ENCODE measurements at regions not wholly inside any gene's neighbourhood (a gene's known extent, or its start where the extent isn't known, plus 50 kb on each side); places are given as distances from the start of the nearest gene placed in this dataset.

DNA sequence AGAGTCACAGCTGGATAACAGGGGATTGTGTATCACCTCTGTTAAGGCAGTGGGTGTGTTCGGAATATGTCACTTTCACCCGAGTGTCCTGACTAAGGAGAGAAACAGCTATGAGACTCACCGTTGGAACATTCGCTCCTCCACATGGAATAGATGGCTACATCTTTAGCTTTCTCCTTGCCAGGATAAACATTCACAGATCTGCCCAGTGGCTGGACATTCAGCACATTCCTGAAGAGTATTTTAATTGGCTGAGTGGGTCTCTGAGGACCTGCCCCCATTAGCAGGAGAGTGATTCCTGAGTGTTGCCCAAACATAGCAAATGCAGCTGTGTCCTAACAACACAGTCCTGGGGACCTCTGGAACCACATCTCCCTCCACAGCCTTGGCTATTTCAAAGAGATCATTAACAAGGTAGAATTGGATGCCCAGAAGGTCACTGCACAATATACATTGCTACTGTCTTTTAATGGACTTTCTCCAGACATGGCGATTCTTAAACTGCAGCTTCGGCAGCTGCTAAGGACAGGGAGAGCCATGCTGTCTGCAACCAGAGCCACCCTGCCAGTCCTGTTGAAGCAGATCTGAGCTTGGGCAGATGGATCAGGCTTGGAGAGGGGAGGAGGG, 435.0 kb upstream of the CADM1 start:
- Histone ChIP-seq H3K27ac (no peak overlapping the region), H3K27me3 (peaks cover 3% of the 10 kb centered on the region), H4K20me1 (ENCODE audit: low read depth) (no peaks in the 10 kb centered on the region), H3F3A (ENCODE audit: low read depth) (no peaks in the 10 kb centered on the region), H3K4me3 (no peak overlapping the region), H3K9ac (no peak overlapping the region), H3K36me3 (no peaks in the 10 kb centered on the region), H3K4me1 (no peaks in the 10 kb centered on the region), H3K4me2 (no peak overlapping the region), H3K79me2 (ENCODE audit: low read depth) (no peaks in the 10 kb centered on the region), H2AFZ (replicated peaks) (no peak overlapping the region), H3K9me3 (ENCODE audit: low read depth) (no peaks in the 10 kb centered on the region)
- H3K4me1 Mint-ChIP-seq = peaks cover 7% of the 10 kb centered on the region
- no peak for TF ChIP-seq EZH2 (IDR thresholded peaks at IDR 0.05)
- TF ChIP-seq, protein P1, sequence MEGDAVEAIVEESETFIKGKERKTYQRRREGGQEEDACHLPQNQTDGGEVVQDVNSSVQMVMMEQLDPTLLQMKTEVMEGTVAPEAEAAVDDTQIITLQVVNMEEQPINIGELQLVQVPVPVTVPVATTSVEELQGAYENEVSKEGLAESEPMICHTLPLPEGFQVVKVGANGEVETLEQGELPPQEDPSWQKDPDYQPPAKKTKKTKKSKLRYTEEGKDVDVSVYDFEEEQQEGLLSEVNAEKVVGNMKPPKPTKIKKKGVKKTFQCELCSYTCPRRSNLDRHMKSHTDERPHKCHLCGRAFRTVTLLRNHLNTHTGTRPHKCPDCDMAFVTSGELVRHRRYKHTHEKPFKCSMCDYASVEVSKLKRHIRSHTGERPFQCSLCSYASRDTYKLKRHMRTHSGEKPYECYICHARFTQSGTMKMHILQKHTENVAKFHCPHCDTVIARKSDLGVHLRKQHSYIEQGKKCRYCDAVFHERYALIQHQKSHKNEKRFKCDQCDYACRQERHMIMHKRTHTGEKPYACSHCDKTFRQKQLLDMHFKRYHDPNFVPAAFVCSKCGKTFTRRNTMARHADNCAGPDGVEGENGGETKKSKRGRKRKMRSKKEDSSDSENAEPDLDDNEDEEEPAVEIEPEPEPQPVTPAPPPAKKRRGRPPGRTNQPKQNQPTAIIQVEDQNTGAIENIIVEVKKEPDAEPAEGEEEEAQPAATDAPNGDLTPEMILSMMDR (IDR thresholded peaks at IDR 0.05) = no peak
- no peak for TF ChIP-seq EZH2phosphoT487 (IDR thresholded peaks at IDR 0.05)
- DNase-seq (ENCODE audit: low spot score) = no peak
- H3K36me3 Mint-ChIP-seq = no peaks in the 10 kb centered on the region
- H3K4me3 Mint-ChIP-seq = no peak overlapping the region
- no peaks in the 10 kb centered on the region for H3K27me3 Mint-ChIP-seq (ENCODE audit: insufficient read depth, low read depth)
- peak overlapping the region; percentile 20 for H3K27ac Mint-ChIP-seq
- no peaks in the 10 kb centered on the region for H3K9me3 Mint-ChIP-seq

DNA sequence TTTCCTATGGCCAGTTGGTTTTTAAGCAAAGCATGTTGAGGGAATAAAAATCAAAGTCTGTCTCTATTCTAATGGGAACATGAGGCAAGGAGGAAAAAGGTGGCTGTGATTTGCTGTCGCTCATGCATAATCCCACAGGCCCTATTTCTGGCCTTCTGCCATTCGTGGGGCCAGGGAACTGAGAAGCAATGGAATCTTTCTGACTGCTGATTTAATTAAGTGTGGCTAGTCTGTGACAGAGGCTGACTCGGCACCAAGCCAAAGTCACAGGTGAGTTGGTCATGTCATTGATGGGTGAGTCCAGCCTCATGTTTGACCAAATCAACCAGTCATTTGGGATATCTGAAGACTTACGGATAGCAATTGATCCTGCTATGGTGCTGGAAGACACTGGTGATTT, 429.3 kb upstream of the CADM1 start:
- no peaks in the 10 kb centered on the region for H3K36me3 Mint-ChIP-seq
- Histone ChIP-seq H3K79me2 (ENCODE audit: low read depth) (no peaks in the 10 kb centered on the region), H3K9ac (no peak overlapping the region), H3K4me1 (peaks cover 20% of the 10 kb centered on the region), H3K36me3 (no peaks in the 10 kb centered on the region), H3K27ac (no peak overlapping the region), H3K27me3 (no peaks in the 10 kb centered on the region), H3K9me3 (ENCODE audit: low read depth) (no peaks in the 10 kb centered on the region), H3F3A (ENCODE audit: low read depth) (no peaks in the 10 kb centered on the region), H3K4me3 (no peak overlapping the region), H3K4me2 (no peak overlapping the region), H4K20me1 (ENCODE audit: low read depth) (no peaks in the 10 kb centered on the region), H2AFZ (replicated peaks) (no peak overlapping the region)
- DNase-seq (ENCODE audit: low spot score) = no peak
- H3K4me3 Mint-ChIP-seq = no peak overlapping the region
- H3K9me3 Mint-ChIP-seq = no peaks in the 10 kb centered on the region
- TF ChIP-seq EZH2phosphoT487 (IDR thresholded peaks at IDR 0.05) (no peak), EZH2 (IDR thresholded peaks at IDR 0.05) (no peak)
- TF ChIP-seq, protein P1 (IDR thresholded peaks at IDR 0.05) = no peak
- H3K4me1 Mint-ChIP-seq = peaks cover 29% of the 10 kb centered on the region
- peaks cover 4% of the 10 kb centered on the region for H3K27me3 Mint-ChIP-seq (ENCODE audit: insufficient read depth, low read depth)
- H3K27ac Mint-ChIP-seq = no peak overlapping the region

DNA sequence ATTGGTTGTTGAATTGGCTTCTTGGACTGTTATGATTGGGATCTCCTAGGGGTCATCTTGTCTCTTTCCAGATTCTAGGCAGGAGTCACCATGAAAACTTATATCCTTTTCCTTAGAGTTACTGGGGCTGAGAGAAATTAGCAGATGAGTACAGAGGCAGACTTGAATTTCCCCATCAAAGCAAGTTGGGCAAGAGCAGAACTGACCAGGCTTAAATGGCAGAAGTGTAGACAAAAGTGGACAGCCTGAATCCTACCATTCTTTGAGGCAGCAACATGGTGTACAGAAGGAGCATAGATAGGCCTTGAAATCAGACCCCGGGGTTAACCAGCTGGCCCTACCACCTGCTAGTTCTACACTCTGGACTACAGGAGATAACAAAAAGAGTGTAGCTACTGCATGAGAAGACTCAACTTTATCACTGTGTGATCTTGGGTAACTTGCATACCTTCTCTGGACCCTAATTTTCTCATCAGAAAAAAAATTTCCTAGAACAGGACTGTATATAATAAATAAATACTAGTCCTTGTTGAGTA, 427.4 kb upstream of the CADM1 start:
- H2AFZ ChIP-seq (replicated peaks) = no peak overlapping the region

More for the DNA sequence above, 427.4 kb upstream of the CADM1 start:
- TF ChIP-seq, protein P1 (IDR thresholded peaks at IDR 0.05) = no peak
- TF ChIP-seq EZH2 (IDR thresholded peaks at IDR 0.05) (no peak), EZH2phosphoT487 (IDR thresholded peaks at IDR 0.05) (no peak)
- Histone ChIP-seq H3K79me2 (ENCODE audit: low read depth) (no peaks in the 10 kb centered on the region), H3F3A (ENCODE audit: low read depth) (no peaks in the 10 kb centered on the region), H3K4me3 (no peak overlapping the region), H3K36me3 (no peaks in the 10 kb centered on the region), H3K4me2 (no peak overlapping the region), H3K4me1 (peaks cover 20% of the 10 kb centered on the region), H3K9me3 (ENCODE audit: low read depth) (no peaks in the 10 kb centered on the region), H3K9ac (no peak overlapping the region), H3K27me3 (no peaks in the 10 kb centered on the region), H3K27ac (no peak overlapping the region), H4K20me1 (ENCODE audit: low read depth) (no peaks in the 10 kb centered on the region)
- Mint-ChIP-seq H3K27me3 (ENCODE audit: insufficient read depth, low read depth) (peaks cover 4% of the 10 kb centered on the region), H3K36me3 (no peaks in the 10 kb centered on the region), H3K4me3 (no peak overlapping the region), H3K9me3 (no peaks in the 10 kb centered on the region), H3K27ac (no peak overlapping the region), H3K4me1 (peaks cover 34% of the 10 kb centered on the region)
- DNase-seq (ENCODE audit: low spot score) = no peak
